Superior temporal gyrus (tissue), 1 donor: ENCODE measurements at regions not wholly inside any gene's neighbourhood (a gene's known extent, or its start where the extent isn't known, plus 50 kb on each side); places are given as distances from the start of the nearest gene placed in this dataset.
A peak's percentile ranks its signal among the peaks of the same experiment; 100 is the strongest.
"Not testable (repeated sequence)": the region's sequence is repeated elsewhere in the genome, so short reads cannot be mapped to it uniquely, and the experiment has no call there.

ENCODE experiments used
- DNase-seq: peaks from one replicate; pipeline ENCODE4 v3.0.0-alpha.2; 2016; ENCODE audit errors: extremely low spot score

DNA sequence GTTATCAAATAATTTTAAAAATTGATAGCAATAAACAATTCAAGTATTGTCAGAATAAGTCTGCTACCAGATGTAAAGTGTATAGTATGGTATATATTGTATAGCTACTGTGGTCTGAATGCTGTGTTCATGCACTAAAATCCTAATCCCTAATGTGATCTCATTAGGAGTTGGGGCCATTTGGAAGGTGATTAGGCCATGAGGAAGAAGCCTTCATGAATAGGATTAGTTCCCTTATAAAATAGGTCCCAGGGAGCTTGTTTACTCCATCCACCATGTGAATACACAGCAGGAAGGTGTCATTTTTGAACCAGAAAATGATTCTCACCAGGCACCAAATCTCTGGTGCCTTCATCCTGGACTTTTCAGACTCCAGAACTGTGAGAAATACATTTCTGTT is 363.0 kb upstream of the CNTN5 start:
- no peak for DNase-seq

DNA sequence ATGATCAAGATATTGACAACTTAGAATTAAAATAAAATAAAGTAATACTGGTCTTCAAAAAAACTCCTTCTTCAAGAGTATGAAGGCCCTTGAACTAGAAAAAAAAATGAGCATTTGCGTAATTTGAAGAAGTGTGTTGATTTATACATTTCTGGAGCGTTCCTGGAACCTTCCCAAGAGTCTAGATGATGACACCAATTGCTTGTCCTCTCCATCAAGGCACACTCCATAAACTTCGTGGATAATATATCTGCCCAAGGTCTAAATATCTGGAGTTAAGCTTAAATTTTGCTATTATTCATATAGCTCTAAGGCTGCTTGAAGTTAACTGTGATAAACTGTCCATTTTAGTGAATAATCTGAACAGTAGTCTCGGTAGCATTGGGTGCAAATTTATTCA is 361.3 kb upstream of the CNTN5 start:
- no peak for DNase-seq

DNA sequence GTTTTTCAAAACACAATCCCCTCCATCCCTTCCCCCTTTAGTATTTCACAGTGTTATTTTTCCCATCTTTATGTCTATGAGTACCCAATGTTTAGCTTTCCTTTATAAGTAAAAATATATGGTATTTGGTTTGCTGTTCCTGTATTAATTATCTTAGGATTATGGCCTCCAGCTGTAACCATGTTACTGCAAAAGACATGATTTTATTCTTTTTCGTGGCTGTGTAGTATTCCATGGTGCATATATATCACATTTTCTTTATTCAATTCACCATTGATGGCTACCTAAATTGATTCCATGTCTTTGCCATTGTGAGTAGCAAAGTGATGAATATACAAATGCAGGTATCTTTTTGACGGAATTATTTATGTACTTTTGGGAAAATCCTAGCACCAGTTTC is 346.4 kb upstream of the CNTN5 start:
- DNase-seq: no peak

DNA sequence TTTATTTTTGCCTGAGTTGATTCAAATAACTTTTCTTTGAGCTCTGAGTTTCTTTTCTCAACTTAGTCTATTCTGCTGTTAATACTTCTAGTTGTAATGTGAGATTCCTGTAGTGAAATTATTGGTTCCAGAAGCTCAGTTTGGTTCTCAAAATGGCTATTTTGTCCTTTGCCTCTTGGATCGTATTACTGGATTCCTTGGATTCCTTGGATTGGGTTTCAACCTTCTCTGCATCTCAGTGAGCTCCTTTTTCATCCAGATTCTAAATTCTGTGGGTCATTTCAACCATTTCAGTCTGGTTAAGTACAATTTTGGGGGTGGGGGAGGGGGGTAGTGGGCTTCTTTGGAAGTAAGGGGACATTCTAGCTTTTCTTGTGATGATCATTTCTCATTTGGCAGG is 341.1 kb upstream of the CNTN5 start:
- no peak for DNase-seq

DNA sequence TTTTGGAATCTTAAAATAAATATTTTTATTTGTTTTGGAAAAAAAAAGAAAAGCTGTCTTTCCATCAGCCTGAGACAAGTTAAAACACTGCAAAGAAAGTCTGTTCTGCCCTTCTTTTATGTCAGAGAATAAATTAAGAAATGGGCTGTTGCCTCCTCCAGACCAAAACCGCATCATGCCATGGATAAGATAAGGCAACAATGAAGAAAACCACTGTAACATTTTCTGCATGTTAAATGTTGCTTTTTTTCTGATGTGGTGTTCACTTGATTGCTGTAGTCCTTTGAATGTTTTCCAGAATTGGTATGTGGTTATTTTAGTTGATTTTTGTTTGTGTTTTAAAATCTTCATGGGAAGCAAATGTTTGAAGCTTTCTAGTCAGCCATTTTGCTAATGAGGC is 319.2 kb upstream of the CNTN5 start:
- no peak for DNase-seq

DNA sequence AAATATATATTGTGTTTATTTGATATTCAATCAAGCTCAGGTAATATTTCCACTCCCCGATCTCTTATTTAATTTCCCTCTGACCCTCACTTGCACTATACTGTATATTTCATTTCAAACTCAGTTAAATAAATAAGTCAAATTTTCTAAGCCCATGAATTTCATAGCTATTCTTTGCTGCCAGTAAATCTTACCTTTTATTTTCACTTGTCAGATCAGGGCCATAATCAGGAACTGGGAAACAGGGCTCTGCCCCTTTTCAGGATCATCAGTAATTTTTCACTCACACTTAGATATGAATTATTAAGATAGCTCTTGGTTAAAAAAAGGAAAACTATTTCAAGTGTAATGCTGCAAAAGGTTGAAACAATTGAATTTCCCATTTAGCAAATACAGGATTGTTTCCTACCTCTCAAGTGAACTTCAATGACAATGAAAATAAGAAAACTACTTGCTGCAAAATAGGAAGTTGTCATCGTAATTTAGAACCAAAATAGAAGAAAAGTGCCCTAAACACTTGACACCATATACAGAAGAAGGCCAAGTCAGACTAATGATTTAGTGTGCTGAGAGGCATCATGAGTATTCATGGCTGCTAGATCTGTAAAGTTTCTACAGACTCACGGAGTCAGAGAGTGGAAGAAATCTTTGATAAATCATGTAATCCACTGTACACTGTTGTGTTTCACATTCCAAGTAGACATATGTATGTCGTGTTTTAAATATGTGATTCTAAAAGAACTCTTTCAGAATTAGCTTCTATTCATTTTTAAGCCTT is 316.8 kb upstream of the CNTN5 start:
- DNase-seq: no peak

DNA sequence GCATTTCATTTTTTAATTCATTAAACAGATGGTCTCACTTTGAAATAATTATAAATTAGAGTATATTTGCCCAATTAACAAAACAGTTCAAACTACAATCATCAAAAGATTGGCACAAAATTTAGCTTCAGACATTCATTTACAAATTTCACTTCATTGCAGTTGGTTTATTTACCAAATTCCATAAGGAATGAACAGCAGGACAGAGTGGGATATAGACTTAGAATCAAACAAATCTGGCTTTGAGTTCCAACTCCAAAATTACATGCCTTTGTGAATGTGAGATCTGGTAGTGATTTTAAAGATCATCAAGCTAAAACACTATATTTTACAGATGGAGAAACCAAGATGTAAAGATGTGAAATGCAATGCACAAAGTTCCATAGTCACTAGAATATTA is 310.7 kb upstream of the CNTN5 start:
- DNase-seq: no peak

DNA sequence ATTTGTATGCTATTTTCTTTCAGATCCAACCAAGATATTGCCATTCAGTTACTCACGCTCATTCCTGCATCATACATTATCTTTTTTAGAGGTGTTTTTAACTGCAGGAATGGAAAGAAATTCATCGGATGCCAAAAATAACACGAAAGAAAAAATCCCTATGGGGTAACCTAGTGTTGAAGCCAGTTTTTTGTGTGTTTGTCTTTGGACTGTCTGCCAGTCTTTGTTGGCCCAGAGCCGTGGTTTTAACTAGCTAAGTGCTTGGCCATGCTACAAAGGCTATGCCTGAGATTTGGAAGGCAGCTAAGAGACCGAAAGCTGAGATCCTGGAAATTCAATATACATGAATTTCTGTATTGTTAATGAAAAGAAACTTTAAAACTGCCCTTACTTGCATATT is 309.8 kb upstream of the CNTN5 start:
- peak; percentile 25 for DNase-seq

DNA sequence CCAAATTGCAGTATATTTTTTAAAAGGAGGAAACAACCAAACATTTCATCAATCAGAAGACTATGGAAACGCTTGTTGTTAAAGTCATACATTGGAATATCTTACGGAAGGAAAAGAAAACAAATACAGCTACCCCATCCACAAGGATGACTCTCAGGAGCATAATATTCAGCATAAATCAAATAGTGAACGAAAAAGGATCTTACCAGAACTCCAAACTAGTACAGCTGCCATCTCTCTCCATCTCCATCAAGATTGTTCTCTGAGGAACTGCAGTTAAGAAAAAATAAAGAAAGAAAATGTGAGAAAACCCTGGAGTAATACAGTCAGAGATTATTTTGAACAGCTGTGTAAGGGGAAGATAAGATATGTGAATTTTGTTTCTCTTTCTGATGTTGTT is 299.8 kb upstream of the CNTN5 start:
- DNase-seq: no peak

DNA sequence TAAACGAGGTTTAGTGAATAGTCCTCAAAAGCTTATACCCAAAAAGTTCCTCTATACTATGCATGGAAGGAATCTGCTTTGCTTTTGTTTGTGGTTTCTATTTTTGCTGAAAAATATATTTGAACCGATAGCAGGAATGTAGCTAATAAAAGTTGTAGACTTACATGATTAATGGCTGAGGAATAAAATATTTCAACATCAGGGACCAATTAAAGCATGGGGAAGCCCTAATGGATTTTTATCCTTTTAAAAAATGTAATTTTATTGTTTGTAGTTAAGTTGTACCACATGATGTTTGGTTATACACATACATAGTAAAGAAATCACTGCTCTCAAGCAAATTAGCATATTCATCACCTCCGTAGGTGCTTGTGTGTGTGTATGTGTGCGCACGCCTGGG is 295.3 kb upstream of the CNTN5 start:
- no peak for DNase-seq

DNA sequence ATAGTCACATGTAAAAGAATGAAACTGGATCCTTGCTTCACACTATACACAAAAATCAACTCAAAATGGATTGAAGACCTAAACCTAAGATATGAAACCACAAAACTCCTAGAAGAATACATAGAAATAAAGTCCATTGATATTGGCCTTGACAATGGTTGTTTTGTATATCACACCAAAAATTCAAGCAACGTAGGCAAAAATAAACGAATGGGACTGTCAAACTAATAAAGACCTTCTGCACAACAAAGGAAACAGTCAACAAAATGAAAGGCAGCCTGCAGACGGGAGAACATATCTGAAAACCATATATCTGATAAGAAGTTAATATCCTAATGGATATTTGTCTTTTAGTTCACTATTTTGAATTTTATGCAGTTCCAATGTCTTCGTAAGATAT is 292.3 kb upstream of the CNTN5 start:
- DNase-seq: no peak

DNA sequence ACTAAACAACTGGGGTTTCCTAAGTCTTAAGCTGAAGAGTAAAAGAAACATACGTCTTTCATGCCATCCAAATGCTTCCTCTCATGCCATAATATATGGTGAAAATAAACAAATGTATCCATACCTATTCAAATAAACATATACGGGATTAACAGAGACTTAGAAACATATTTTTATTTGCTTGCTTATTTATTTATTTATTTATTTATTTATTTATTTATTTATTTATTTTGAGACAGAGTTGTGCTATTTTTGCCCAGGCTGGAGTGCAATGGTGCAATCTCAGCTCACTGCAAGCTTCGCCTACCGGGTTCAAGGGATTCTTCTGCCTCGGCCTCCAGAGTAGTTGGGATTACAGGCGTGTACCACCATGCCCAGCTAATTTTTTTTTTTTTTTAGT is 291.6 kb upstream of the CNTN5 start:
- no peak for DNase-seq

DNA sequence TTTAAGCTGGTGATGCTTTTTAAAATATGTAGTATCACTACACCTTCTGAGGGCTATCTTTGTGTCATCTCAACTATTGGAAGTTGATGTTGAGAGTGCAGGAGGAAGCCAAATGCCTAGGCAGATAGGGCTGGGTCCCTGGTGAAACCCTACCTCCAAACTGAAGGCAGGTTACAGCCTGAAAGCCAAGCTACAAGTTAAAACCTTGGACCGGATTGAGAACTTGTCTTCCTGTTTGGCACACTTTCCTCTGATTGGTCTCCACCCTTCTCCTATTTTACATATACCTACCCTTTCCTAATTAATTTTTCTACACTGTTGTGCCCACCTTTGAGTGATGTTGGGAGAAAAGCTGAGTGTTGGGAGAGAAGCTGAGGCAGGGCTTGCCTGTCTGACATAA is 287.8 kb upstream of the CNTN5 start:
- no peak for DNase-seq

DNA sequence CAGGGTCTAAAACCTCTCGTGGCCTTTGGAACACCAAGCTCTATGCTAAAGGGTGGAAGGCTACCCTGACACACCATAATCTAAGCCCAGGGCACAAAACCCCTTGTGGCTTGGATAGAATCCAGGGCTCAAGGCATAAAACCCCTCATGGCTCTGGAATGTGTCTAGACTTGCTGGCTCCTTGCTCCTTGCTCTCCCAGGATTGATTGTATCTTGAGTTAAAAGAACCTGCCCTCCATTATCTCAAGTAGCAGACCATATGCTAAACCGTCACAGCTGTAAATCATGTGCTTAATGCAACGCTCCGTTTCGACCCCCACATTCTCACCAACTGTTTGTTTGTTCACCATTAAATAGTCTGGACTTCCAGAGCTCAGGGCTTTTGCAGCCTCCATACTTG is 287.4 kb upstream of the CNTN5 start:
- DNase-seq: not testable (repeated sequence)

DNA sequence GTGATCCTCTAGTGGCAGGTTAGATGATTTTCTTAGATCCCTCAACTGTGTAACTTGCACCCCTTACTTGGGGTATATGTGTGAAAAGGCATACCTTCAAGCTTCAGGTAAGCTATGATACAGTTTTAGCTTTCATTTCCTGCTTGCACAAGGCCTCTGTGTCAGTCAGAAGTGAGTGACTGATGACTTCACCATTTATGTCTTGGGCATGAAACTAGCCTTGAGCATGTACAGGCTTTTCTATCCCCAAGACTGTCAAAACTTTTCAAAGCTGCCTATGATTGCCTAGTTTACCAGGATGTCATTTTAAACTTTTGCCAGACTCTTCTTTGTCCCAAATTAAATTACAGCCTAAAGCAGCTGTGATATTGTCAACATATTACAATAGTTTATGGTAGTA is 286.1 kb upstream of the CNTN5 start:
- no peak for DNase-seq

DNA sequence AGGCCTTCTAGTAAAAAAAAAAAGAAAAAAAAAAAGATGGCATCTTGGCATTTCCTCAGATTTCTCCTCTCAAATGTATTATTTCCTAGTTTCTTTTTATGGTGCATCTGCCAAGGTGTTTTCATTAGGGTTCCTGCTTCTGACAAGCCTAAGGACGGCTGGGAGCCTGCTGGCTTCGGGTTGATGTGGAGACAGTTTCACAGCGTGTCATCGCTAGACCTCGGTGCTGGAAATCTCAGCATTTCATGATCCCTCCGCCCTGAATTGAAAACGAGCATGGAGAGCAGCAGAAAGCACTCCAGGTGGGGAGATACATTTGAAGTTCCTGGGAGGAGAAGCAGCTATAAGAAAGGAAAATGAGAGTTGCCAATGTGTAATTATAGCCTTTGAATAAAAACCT is 283.9 kb upstream of the CNTN5 start:
- DNase-seq: no peak

DNA sequence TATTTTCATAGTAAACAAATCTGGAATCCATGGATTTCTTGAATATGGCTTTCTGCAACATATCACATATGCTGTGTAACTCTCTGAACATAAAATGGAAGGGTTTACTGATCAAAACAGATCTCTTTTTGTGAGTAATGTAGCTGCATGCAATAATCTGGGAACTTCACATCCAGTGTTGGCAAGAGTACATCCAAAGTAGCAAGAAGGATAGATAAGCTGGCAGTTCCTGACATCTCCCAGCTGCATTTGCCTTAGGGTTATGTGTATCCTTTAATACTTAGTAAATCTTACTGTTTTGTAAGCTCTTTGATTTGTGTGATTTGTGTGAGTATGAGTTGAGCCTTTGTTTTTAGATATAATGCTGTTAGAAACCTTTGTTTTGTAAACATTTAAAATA is 280.4 kb upstream of the CNTN5 start:
- no peak for DNase-seq

DNA sequence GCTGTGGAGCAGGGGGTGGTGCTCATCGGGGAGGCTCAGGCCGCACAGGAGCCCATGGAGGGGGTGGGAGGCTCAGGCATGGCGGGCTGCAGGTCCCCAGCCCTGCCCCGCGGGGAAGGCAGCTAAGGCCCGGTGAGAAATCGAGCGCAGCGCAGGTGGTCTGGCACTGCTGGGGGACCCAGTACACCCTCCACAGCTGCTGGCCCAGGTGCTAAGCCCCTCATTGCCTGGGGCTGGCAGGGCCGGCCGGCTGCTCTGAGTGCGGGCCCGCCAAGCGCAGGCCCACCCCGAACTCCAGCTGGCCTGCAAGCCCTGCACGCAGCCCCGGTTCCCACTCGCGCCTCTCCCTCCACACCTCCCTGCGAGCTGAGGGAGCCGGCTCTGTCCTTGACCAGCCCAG is 257.3 kb upstream of the CNTN5 start:
- DNase-seq: not testable (repeated sequence)

DNA sequence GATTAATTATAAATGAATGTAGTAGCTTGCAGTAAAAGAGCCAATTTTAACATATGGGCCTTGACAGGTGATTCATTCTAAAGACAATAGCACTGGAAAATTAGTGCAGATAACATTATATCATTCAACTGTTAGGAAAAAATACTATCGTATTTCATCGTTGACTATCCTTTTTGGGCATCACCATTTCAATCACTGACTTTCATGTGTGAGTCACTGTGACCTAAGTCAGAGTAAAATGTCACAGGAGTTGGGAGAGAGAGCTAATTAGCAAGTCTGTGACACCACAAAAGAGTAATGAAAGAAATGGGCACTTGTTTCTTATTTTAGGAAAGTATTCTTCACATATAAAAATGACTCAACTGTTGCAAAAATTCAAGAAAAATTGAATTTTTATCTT is 253.8 kb upstream of the CNTN5 start:
- no peak for DNase-seq

DNA sequence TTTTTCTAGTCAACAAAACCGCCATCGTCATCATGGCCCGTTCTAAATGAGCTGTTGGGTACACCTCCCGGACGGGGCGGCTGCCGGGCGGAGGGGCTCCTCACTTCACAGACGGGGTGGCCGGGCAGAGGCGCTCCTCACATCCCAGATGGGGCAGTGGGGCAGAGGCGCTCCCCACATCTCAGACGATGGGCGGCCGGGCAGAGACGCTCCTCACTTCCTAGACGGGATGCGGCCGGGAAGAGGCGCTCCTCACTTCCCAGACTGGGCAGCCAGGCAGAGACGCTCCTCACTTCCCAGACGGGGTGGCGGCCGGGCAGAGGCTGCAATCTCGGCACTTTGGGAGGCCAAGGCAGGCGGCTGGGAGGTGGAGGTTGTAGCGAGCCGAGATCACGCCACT is 250.7 kb upstream of the CNTN5 start:
- not testable (repeated sequence) for DNase-seq

DNA sequence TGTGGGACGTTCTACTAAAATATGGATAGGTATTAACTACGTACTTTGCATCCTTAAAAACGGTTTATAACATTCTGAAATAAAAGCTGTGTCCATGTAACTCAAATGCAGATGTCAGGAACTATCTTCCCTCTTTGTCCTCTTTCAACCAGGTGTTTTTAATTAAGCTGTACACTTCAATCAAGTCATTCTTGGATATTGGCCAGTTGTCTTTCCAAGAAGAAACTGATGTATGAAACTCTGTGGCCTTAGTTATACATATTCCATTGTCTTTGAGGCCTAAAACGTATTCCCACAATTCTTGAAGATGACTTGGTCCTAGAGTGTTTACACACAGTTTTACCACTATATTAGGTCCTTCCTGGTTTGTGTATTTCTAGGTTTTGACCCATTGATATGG is 249.0 kb upstream of the CNTN5 start:
- no peak for DNase-seq

DNA sequence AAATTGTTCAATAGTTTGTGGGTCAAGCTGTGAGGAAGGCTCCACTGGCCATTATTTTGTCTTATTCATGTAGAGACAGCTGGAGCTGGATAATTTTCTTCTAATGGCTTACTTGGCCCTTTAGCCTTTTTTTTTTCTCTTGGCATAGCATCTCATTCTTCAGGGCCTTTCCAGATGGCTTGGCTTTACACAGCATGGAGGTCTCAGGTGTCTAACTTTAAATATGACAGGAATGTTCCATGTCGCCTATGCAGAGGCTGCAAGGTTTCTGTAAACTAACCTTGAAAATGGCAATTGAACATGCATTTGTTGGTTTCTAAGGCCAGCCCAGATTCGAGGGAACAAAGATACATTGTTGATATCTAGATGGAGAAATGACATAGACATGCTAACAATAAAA is 247.9 kb upstream of the CNTN5 start:
- DNase-seq: no peak

DNA sequence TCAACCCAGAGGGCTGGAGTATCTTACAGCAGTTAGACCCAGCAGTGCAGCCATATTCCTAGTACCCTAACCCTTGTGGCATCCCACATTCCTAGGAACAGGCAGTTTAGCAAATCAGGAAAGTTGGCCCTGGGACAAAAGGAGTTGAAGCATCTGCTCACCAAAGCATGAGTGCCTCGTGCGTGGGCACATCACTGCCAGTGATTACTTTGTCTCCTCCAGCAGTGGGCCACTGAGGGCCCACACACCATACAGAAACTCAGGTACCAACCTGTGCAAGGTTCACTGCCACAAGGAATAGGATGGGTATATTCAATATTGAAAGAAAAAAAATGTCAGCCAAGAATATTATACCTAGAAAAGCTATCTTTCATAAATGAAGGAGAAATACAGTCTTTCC is 227.5 kb upstream of the CNTN5 start:
- DNase-seq: no peak

DNA sequence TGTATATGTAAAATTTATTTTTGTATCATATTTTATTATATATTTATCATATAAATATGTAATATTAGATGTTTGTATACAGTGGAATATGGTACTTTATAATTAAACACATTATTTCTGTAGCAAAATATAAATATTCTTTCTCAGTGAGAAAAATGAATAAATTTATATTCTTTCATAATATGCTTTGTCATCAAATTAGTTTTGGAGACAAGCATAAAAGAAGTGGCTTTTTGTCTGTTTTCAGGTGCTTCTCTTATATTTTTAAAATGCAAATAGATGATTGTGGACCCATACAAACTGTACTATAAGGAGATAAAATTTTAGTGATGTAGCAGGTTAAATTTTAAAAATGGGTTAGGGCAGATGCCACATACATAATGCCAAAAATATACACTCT is 222.4 kb upstream of the CNTN5 start:
- DNase-seq: no peak
